Thyroid gland (tissue), 4 donors: ENCODE measurements at regions not wholly inside any gene's neighbourhood (a gene's known extent, or its start where the extent isn't known, plus 50 kb on each side); places are given as distances from the start of the nearest gene placed in this dataset.

Source experiments
- CTCF ChIP-seq, 6 experiments: fragments of 200-600 bp in 3 of 6; fragments of 450-650 bp in 3 of 6; sonication (generic) in 3 of 6; IDR thresholded peaks; one replicate each; pipeline ENCODE4 v1.5.1; 2016 to 2019; ENCODE audit warnings: antibody characterized with exemption in 6 of 6, mild to moderate bottlenecking in 2 of 6, inconsistent platforms in 1 of 6, moderate library complexity in 1 of 6
- POLR2A ChIP-seq, 2 donors: fragments of 450-650 bp; IDR thresholded peaks; one replicate each; pipeline ENCODE4 v1.6.1; 2017; ENCODE audit warnings: antibody characterized with exemption in 2 of 2, mild to moderate bottlenecking in 2 of 2, moderate library complexity in 1 of 2

GRCh38 chr2:54388076-54388475 lies 68.1 kb upstream of the SPTBN1 start:
- TF ChIP-seq CTCF (IDR thresholded peaks at IDR 0.05) = no peak
- no peak for TF ChIP-seq POLR2A (IDR thresholded peaks at IDR 0.05)
